T-cell (primary cell): ENCODE measurements at regions not wholly inside any gene's neighbourhood (a gene's known extent, or its start where the extent isn't known, plus 50 kb on each side); places are given as distances from the start of the nearest gene placed in this dataset.

ENCODE experiments used
- ATAC-seq, 4 experiments: fragments of 200-7000 bp in 3 of 4; fragments of 150-1000 bp in 1 of 4; cut with Tn5 transposase; replicated peaks in 1 of 4; 1 replicate in 3 of 4; 2 replicates in 1 of 4; pipeline ENCODE4 v1.10.0; 2021; ENCODE audit warnings: moderate library complexity in 3 of 4, mild to moderate bottlenecking in 2 of 4, moderate number of reproducible peaks in 1 of 4
- CTCF ChIA-PET, 2 donors: fragments of 300-600 bp; sonication (Branson Sonifier 250); formaldehyde crosslinking; loops; one replicate each; lab custom pipeline; 2022; ENCODE audit warnings: antibody characterized with exemption in 2 of 2; lab: Charles Lee
- POLR2A ChIA-PET, 2 donors: fragments of 300-600 bp; sonication (Branson Sonifier 250); formaldehyde crosslinking; loops; one replicate each; lab custom pipeline; 2022; ENCODE audit warnings: antibody characterized with exemption in 2 of 2; lab: Charles Lee
- DNase-seq, 35 experiments: peaks; one replicate each; pipeline versions ENCODE4 v3.0.0 to v3.0.0-alpha.2; 2013 to 2023
- H3K27ac ChIP-seq: one replicate; pipeline ENCODE4 v1.5.1; 2013; ENCODE audit warnings: low read length
- H3K27me3 ChIP-seq, 2 experiments: replicated peaks in 1 of 2; 1 replicate in 1 of 2; 2 replicates in 1 of 2; pipeline versions ENCODE4 v1.6.1 to v1.7.0; 2013; ENCODE audit warnings: low read length in 1 of 2, mixed read lengths in 1 of 2; ENCODE audit not compliant: control insufficient read depth in 2 of 2, insufficient read depth in 2 of 2; ENCODE audit errors: extremely low read depth in 1 of 2
- H3K36me3 ChIP-seq, 2 donors: 1 replicate in 1 of 2; 2 replicates in 1 of 2; pipeline versions ENCODE4 v1.6.1 to v1.7.0; 2013; ENCODE audit warnings: low read length in 1 of 2; ENCODE audit not compliant: control insufficient read depth in 2 of 2, insufficient read depth in 1 of 2; ENCODE audit errors: extremely low read depth in 1 of 2
- H3K4me1 ChIP-seq, 2 experiments: 1 replicate in 1 of 2; 2 replicates in 1 of 2; pipeline versions ENCODE4 v1.6.1 to v1.7.0; 2013; ENCODE audit warnings: low read length in 2 of 2, mixed read lengths in 1 of 2; ENCODE audit not compliant: insufficient read depth in 2 of 2, control insufficient read depth in 1 of 2; ENCODE audit errors: extremely low read depth in 1 of 2
- H3K4me3 ChIP-seq, 2 donors: 1 replicate in 1 of 2; 2 replicates in 1 of 2; pipeline versions ENCODE4 v1.5.1 to v1.7.0; 2013; ENCODE audit warnings: mild to moderate bottlenecking in 2 of 2, low read length in 1 of 2, moderate library complexity in 1 of 2; ENCODE audit not compliant: control insufficient read depth in 1 of 2; ENCODE audit errors: extremely low read depth in 1 of 2
- H3K9me3 ChIP-seq: 2 replicates; pipeline ENCODE4 v1.7.0; 2013
- H3K27ac Mint-ChIP-seq, 2 donors: one replicate each; pipeline ENCODE4 v1.8.0; 2020 to 2021; ENCODE audit warnings: mild to moderate bottlenecking in 2 of 2, mixed read lengths in 2 of 2
- H3K27me3 Mint-ChIP-seq, 2 donors: one replicate each; pipeline ENCODE4 v1.8.0; 2021 to 2022; ENCODE audit warnings: mixed read lengths in 2 of 2
- H3K36me3 Mint-ChIP-seq: one replicate; pipeline ENCODE4 v1.8.0; 2021; ENCODE audit warnings: mixed read lengths
- H3K4me1 Mint-ChIP-seq, 3 donors: one replicate each; pipeline ENCODE4 v1.8.0; 2020 to 2022; ENCODE audit warnings: mixed read lengths in 3 of 3, mild to moderate bottlenecking in 1 of 3
- H3K4me3 Mint-ChIP-seq, 3 donors: one replicate each; pipeline ENCODE4 v1.8.0; 2020 to 2022; ENCODE audit warnings: mild to moderate bottlenecking in 3 of 3, mixed read lengths in 3 of 3, moderate library complexity in 3 of 3
- H3K9me3 Mint-ChIP-seq, 3 donors: one replicate each; pipeline ENCODE4 v1.8.0; 2020 to 2022; ENCODE audit warnings: mixed read lengths in 3 of 3
- WGBS: methylation state at CpG from one replicate; pipeline ENCODE4 v1.1.5; 2013; ENCODE audit warnings: missing lambda C conversion rate; ENCODE audit not compliant: insufficient coverage; 5-methylcytosine and 5-hydroxymethylcytosine counted together

- Histone ChIP-seq H3K27ac (no peak overlapping the region), H3K9me3 (no peaks in the 10 kb centered on the region), H3K36me3 (no peaks in the 10 kb centered on the region), H3K27me3 (peaks cover 0 to 13% of the 10 kb centered on the region in 2 experiments), H3K4me1 (no peaks in the 10 kb centered on the region), H3K4me3 (no peak overlapping the region)
- DNase-seq = no peak
- peaks cover 1 to 8% (median 6%) of the 10 kb centered on the region in 3 donors for H3K9me3 Mint-ChIP-seq
- no CpG with 5 or more reads among the region's 2 CpGs for WGBS
- H3K27me3 Mint-ChIP-seq = peaks cover 0 to 21% of the 10 kb centered on the region in 2 donors
- POLR2A ChIA-PET = no interaction called here
- ATAC-seq = no peak
- H3K4me3 Mint-ChIP-seq = no peak overlapping the region
- no peaks in the 10 kb centered on the region for H3K36me3 Mint-ChIP-seq
- no peak overlapping the region for H3K27ac Mint-ChIP-seq
- CTCF ChIA-PET = interaction anchor here in 1 of 2 donors (0.6 kb wide), 1 partner anchor 244 kb away, joined by 4 read pairs; no protein-coding TSS in a partner anchor
- H3K4me1 Mint-ChIP-seq = no peaks in the 10 kb centered on the region
Observed at GRCh38 chr3:194235160-194235559, 99.2 kb downstream of the HES1 start.

GRCh38 chr3:194237110-194237509 is 101.2 kb downstream of the HES1 start:
- peaks cover 0 to 8% of the 10 kb centered on the region in 2 experiments for H3K27me3 ChIP-seq
- no peak overlapping the region for H3K27ac Mint-ChIP-seq
- no peaks in the 10 kb centered on the region for H3K4me1 ChIP-seq
- 91% methylated on average over 3 of the region's 5 CpGs for WGBS
- no peak overlapping the region for H3K27ac ChIP-seq
- H3K4me3 Mint-ChIP-seq = no peak overlapping the region
- H3K9me3 Mint-ChIP-seq = peaks cover 1 to 8% (median 6%) of the 10 kb centered on the region in 3 donors
- H3K36me3 Mint-ChIP-seq = no peaks in the 10 kb centered on the region
- CTCF ChIA-PET = no interaction called here
- no peaks in the 10 kb centered on the region for H3K36me3 ChIP-seq
- ATAC-seq = no peak
- H3K4me1 Mint-ChIP-seq = no peaks in the 10 kb centered on the region
- POLR2A ChIA-PET = no interaction called here
- peaks cover 0 to 16% of the 10 kb centered on the region in 2 donors for H3K27me3 Mint-ChIP-seq
- H3K4me3 ChIP-seq = no peak overlapping the region
- no peak for DNase-seq
- H3K9me3 ChIP-seq = no peaks in the 10 kb centered on the region

- ChIA-PET CTCF (no interaction called here), POLR2A (no interaction called here)
- Histone ChIP-seq H3K36me3 (no peaks in the 10 kb centered on the region), H3K9me3 (no peaks in the 10 kb centered on the region), H3K27me3 (peaks cover 0 to 3% of the 10 kb centered on the region in 2 experiments), H3K4me1 (no peaks in the 10 kb centered on the region), H3K4me3 (no peak overlapping the region), H3K27ac (no peak overlapping the region)
- H3K36me3 Mint-ChIP-seq = no peaks in the 10 kb centered on the region
- ATAC-seq = no peak
- H3K4me3 Mint-ChIP-seq = no peak overlapping the region
- peaks cover 1 to 8% (median 6%) of the 10 kb centered on the region in 3 donors for H3K9me3 Mint-ChIP-seq
- H3K27ac Mint-ChIP-seq = no peak overlapping the region
- 67% methylated on average over 1 of the region's 7 CpGs for WGBS
- DNase-seq = no peak
- H3K27me3 Mint-ChIP-seq = peaks cover 0 to 12% of the 10 kb centered on the region in 2 donors
- no peaks in the 10 kb centered on the region for H3K4me1 Mint-ChIP-seq
Observed at GRCh38 chr3:194240766-194241165, 104.8 kb downstream of the HES1 start.

- CTCF ChIA-PET = no interaction called here
Observed at GRCh38 chr3:194243172-194243837, 107.4 kb downstream of the HES1 start.

GRCh38 chr3:194244167-194244566 is 107.0 kb downstream of the CPN2 start:
- Histone ChIP-seq H3K27ac (no peak overlapping the region), H3K9me3 (no peaks in the 10 kb centered on the region), H3K36me3 (no peaks in the 10 kb centered on the region), H3K4me3 (no peak overlapping the region), H3K4me1 (no peaks in the 10 kb centered on the region), H3K27me3 (no peaks in the 10 kb centered on the region)
- ChIA-PET POLR2A (interaction anchor here in 1 of 2 donors (0.6 kb wide), 1 partner anchor 424 kb away, joined by 4 read pairs; no protein-coding TSS in a partner anchor), CTCF (interaction anchor here in 1 of 2 donors (0.6 kb wide), 1 partner anchor 578 kb away, joined by 3 read pairs; no protein-coding TSS in a partner anchor)
- Mint-ChIP-seq H3K36me3 (no peaks in the 10 kb centered on the region), H3K4me3 (no peak overlapping the region), H3K4me1 (no peaks in the 10 kb centered on the region), H3K27ac (no peak overlapping the region), H3K27me3 (peaks cover 0 to 2% of the 10 kb centered on the region in 2 donors), H3K9me3 (no peaks in the 10 kb centered on the region)
- ATAC-seq (no peak), DNase-seq (no peak)
- WGBS = 33% methylated on average over 1 of the region's 6 CpGs

More at GRCh38 chr3:194243172-194243837, 107.4 kb downstream of the HES1 start:
- no peaks in the 10 kb centered on the region for H3K9me3 Mint-ChIP-seq
- H3K36me3 Mint-ChIP-seq = no peaks in the 10 kb centered on the region
- no peak overlapping the region for H3K27ac Mint-ChIP-seq
- H3K36me3 ChIP-seq = no peaks in the 10 kb centered on the region
- no peak overlapping the region for H3K4me3 Mint-ChIP-seq
- no peak for ATAC-seq
- H3K4me1 ChIP-seq = no peaks in the 10 kb centered on the region
- no peak overlapping the region for H3K27ac ChIP-seq
- peaks cover 0 to 5% of the 10 kb centered on the region in 2 donors for H3K27me3 Mint-ChIP-seq
- POLR2A ChIA-PET = no interaction called here
- no peaks in the 10 kb centered on the region for H3K9me3 ChIP-seq
- DNase-seq = no peak
- no peak overlapping the region for H3K4me3 ChIP-seq
- no peaks in the 10 kb centered on the region for H3K27me3 ChIP-seq
- no peaks in the 10 kb centered on the region for H3K4me1 Mint-ChIP-seq
- no CpG with 5 or more reads among the region's 4 CpGs for WGBS

- no peak for ATAC-seq
- Histone ChIP-seq H3K4me3 (no peak overlapping the region), H3K9me3 (no peaks in the 10 kb centered on the region), H3K27me3 (peaks cover 0 to 7% of the 10 kb centered on the region in 2 experiments), H3K27ac (no peak overlapping the region), H3K36me3 (no peaks in the 10 kb centered on the region), H3K4me1 (no peaks in the 10 kb centered on the region)
- Mint-ChIP-seq H3K9me3 (no peaks in the 10 kb centered on the region), H3K27ac (no peak overlapping the region), H3K4me3 (no peak overlapping the region), H3K36me3 (no peaks in the 10 kb centered on the region), H3K4me1 (no peaks in the 10 kb centered on the region), H3K27me3 (peaks cover 0 to 3% of the 10 kb centered on the region in 2 donors)
- POLR2A ChIA-PET = interaction anchor here in 1 of 2 donors (0.6 kb wide), 1 partner anchor 64 kb away, joined by 3 read pairs; no protein-coding TSS in a partner anchor
- no CpG with 5 or more reads among the region's 2 CpGs for WGBS
- CTCF ChIA-PET = interaction anchor here in 1 of 2 donors (0.9 kb wide), 1 partner anchor 15 kb away, joined by 3 read pairs; no protein-coding TSS in a partner anchor
- no peak for DNase-seq
Observed at GRCh38 chr3:194245474-194245873, 105.7 kb downstream of the CPN2 start.
